ENCODE measurements at regions not wholly inside any gene's neighbourhood (a gene's known extent, or its start where the extent isn't known, plus 50 kb on each side); places are given as distances from the start of the nearest gene placed in this dataset.

- no peak for TF ChIP-seq ASH2L (IDR thresholded peaks at IDR 0.05; ENCODE audit: borderline replicate concordance, low read depth)
- TF ChIP-seq CTCF (IDR thresholded peaks at IDR 0.05 in 2 of 3, conservative IDR thresholded peaks at IDR 0.05 in 1 of 3; ENCODE audit: control insufficient read depth in 2 of 3, extremely low read depth in 1 of 3, insufficient read depth in 1 of 3, low read depth in 3 of 3, low read length in 3 of 3), result no peak
- TF ChIP-seq ZNF274 (IDR thresholded peaks at IDR 0.05; ENCODE audit: insufficient read depth, insufficient read length), result no peak
- no peak for TF ChIP-seq SMARCA5 (IDR thresholded peaks at IDR 0.05)
- TF ChIP-seq PML (IDR thresholded peaks at IDR 0.05; ENCODE audit: low read length), result no peak
- TF ChIP-seq CBX3 (IDR thresholded peaks at IDR 0.05; ENCODE audit: borderline replicate concordance, low read depth), result no peak
- no peak for TF ChIP-seq POLR2A (IDR thresholded peaks at IDR 0.05; ENCODE audit: low read depth, low read length)
- no peak for TF ChIP-seq ZNF24 (IDR thresholded peaks at IDR 0.05)
Observed at GRCh38 chr11:97996762-97997161, 1024.0 kb upstream of the CNTN5 start.

Data from GM12878 (cell line).